Femur (tissue), 1 donor: ENCODE measurements at regions not wholly inside any gene's neighbourhood (a gene's known extent, or its start where the extent isn't known, plus 50 kb on each side); places are given as distances from the start of the nearest gene placed in this dataset.
"Not testable (repeated sequence)": the region's sequence is repeated elsewhere in the genome, so short reads cannot be mapped to it uniquely, and the experiment has no call there.

ENCODE experiments used
- DNase-seq: peaks from one replicate; pipeline ENCODE4 v3.0.0-alpha.2; 2017

- peak; percentile 58 for DNase-seq
These were observed 331.2 kb downstream of the QKI start for GRCh38 chr6:163745536-163746400.

DNA sequence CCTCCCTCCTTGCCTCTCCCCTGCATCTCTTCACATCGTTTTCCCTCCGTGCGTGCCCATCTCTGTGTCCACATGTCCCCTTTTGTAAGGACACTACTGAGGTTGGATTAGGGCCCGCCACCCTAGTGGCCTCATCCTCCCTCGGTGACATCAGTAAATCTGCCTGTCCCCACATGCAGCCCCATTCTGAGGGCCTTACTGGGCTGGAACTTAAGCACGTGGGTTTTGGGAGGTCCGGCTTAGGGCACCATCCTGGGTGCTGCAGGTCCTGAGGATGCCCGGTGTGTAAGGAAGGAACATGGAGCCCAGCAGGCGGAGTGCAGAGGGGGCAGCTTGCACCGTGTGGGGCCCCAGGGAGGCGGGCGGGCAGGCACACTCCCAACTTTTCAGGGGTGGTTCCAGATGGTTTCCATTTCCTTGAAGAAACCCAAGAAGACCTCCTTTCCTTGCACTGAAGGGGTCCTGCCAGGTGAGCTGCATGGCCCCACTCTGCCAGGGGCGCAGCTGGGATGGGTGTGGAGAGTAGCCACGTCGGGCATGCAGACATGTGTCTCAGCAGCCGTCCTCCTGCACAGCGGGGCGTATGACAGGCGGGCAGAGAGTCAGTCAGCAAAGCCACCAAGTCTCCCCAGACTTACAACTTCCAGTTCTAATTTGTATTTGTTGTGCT is 329.9 kb downstream of the QKI start:
- no peak for DNase-seq

DNA sequence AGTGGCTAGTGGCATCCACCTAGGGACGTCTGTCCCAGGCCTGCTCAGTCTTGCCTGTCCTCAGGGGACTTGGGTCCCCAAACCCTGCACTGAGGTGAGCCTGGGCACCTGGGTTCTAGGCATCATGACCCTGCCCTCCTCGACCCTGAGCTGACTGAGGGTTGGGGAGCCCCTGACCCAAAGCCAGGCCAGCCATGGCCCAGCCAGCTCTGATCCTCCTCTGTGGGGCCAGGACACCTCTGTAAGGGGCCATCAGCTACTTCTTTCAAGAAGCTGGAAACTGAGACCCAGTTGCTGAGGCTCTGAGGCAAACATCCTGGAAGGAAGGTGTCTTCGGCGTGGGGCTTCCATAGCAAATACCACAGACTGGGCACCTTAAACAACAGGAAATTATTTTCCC is 329.3 kb downstream of the QKI start:
- DNase-seq: no peak

DNA sequence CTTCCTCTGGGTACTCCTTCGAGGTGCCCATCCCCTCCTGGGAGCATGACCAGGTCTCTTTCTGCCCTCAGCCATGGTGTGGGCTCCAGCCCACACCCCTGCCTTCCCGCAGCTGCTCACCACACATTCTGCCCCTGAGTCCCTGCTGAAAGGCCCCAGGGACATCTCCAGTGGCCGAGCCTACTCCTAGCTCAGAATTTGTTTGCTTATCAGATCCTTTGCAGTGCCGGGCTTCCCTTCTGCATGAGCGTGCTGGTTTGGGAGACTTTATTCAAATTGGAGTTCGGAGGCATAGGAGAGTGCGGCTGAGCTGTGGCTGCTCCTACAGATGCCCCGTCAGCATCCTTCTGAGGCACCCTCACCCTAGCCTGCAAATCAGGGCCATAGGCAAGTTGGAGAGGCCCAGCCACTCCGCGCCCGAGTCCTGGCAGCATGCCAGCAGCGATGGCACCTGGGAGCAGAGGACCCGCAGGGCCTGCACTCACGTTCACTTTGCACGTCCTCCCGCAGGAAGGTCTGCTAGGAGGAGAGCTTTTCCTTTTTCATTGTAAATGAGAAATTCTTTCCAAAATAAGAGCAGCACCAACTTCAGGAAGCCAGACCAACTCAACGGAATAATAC is 327.3 kb downstream of the QKI start:
- DNase-seq: no peak

GRCh38 chr6:163741342-163741741 is 326.8 kb downstream of the QKI start:
- no peak for DNase-seq

DNA sequence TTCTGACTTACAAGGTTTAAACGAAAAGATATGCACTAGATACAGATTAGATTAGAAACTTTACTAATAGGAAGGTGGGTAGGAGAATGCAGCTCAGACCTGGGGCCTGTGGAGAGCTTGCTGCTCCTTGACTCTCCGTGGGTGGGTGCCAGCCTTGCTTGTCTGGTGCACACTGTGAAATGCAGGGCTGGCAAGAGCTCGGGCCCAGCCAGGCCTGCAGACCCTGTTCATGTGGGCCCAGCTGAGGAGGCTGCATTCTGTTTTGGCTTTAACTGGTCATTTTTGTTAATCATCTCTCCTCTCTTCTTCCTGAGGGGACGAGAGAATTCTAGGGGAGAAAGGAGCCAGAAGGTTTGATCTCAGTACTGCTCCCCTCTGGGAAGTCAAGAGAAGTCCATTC is 325.4 kb downstream of the QKI start:
- no peak for DNase-seq

DNA sequence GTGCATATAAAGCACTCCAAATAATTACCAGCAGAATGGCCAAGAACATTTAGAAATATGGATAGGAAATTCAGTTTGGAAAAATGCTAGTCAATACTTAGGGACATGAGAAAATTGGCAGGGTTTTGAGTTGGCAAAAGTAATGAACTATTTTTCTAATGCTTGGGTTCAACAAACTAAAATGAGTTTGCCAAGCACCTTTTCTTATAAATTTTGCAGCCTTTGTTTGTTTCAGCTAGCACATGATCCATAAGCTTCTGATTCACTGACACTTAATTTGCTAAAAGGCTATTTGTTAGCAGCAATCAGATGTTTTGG is 324.8 kb downstream of the QKI start:
- DNase-seq: no peak

GRCh38 chr6:163738725-163739407 is 324.3 kb downstream of the QKI start:
- no peak for DNase-seq

DNA sequence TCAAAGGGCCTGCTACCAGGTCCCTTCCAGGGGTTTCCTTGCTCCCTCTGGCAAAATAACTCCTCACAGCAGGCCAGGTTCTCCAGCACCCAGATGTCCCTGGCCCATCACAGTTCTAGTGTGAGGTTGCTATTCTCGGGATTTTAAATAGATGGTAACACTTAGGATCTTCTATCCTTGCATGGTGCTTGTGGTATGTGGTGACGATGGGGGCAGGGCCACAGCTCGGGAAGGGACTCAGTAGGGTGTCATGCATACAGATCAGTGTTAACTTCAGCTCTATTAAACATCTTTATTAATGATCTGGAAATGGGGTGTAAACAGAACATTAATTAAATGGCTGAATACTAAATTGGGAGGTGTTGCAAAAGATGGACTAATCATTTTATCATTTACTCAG is 323.8 kb downstream of the QKI start:
- no peak for DNase-seq

DNA sequence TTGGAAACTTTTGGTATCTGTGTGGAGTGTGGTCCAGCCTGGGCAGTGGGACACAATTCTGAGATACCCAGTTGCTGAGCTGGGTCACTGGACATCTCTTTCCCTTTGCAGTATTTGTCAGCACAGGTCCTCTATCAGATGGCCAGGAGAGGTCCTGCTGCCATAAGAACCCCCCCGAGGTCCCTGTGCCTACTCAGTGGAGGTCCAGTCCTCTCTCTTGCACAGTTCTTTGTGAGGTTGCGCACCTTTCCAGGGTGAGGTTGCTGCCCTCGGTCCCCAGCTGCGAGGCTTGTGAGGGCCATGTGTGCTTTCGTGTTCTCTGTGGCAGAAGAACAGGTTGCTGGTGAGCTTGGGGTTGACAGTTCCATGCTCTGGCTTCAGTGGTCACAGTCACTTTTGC is 320.6 kb downstream of the QKI start:
- no peak for DNase-seq

DNA sequence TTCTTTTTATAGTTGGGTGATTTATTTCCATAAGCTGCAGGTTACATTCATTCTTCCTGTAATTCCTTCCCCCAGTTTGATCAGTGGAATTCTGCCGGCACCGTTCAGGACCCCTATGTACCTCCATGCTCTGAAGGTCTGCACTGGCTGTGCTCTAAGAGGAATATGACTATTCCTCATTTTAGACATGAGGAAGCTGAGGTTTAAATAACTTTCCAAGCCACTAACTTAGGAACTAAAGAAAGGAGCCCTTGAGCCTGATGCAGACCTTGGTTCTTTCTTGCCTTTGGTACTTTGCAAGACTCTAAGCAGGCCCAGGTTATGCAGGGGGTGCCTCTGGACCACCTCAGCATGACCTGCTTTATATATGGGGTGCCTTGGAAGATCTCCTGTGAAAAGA is 318.5 kb downstream of the QKI start:
- no peak for DNase-seq

- no peak for DNase-seq
These were observed 318.0 kb downstream of the QKI start for GRCh38 chr6:163732479-163732878.

DNA sequence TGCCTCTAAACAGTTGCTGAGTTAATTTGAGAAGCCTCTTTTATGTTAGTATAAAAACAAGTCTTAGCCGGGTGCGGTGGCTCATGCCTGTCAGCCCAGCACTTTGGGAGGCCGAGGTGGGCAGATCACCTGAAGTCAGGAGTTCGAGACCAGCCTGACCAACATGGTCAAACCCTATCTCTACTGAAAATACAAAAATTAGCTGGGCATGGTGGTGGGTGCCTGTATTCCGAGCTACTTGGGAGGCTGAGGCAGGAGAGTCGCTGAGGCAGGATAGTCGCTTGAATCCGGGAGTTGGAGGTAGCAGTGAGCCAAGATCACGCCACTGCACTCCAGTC is 317.5 kb downstream of the QKI start:
- not testable (repeated sequence) for DNase-seq

- DNase-seq: no peak
These were observed 316.9 kb downstream of the QKI start for GRCh38 chr6:163731215-163732013.

- DNase-seq: no peak
These were observed 316.0 kb downstream of the QKI start for GRCh38 chr6:163730246-163731210.

DNA sequence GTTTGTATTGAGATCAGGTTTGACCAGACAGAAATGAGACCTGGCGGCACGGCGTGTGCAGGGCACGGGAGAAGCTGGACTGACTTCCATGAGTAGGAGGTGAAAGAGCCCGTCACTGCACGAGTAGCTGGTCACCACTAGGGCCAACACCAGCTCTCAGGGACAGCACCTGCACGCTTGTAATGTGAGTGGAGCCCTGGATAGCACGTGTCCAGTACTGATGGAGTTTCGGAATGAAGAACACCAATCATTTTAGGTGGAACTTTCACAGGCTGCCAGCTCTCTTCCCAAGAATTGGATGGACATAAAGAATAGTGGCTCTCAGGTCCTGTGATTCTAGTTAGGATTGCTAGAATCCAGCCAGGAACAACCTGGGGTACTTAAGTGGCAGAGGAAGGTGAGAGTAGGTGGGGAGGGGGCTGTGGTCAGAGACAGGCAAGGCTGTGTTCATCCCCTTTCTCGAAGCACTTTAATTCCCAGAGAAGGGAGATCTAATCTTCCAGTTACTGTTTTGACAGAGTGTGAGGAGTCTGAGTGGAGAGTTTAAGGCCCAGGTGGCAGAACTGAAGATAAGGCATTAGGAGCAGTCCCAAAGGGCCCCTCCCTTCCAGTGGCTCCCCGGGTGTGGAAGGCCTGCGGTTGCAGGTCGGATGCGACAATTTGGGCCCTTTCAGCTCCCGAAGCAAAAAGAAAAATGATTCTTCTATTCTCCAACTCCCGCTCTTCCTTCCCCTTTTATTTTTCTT is 314.8 kb downstream of the QKI start:
- no peak for DNase-seq

GRCh38 chr6:163728442-163729126 is 314.1 kb downstream of the QKI start:
- no peak for DNase-seq

DNA sequence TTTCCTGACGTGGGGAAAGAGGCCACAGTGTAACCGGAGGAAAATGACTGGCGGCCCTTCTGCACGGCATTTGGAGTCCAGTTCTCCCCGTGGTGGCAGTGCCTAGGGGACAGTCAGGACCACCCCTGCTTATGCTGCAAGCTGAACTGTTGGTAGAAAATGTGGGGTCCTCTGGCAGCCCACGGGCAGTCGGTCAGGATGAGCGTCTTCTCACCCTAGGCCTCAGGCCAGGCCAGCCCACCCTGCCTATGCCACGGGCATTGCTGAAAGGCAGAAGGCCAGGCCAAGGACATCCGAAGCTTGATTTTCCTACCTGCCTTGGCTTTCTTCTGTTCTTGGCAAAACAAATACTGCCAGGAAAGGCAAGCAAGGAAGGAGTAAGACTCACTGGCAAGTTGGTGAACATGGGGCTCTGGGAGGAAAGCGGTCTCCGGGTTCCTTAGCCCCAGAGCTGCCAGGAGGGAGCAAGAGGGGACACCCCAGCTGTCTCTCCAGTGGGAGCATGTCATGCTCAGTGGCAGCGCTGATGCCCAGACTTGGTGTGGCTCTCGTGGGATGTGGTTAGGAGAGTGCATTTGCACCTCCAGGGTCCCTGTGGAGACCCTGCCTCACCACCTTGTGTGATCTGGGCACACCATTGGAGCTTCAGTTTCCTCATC is 311.6 kb downstream of the QKI start:
- DNase-seq: no peak
